HG03103 (cell line): ENCODE measurements at regions not wholly inside any gene's neighbourhood (a gene's known extent, or its start where the extent isn't known, plus 50 kb on each side); places are given as distances from the start of the nearest gene placed in this dataset.

Experiments used
- ATAC-seq: cut with Tn5 transposase; IDR thresholded peaks from one replicate; pipeline ENCODE4 v1.9.1; 2021; ENCODE audit warnings: low read depth; ENCODE audit not compliant: unreplicated experiment

GRCh38 chr4:20504146-20504545 lies 196.1 kb upstream of the PACRGL start:
- ATAC-seq, result no peak

GRCh38 chr4:20505927-20506326 lies 194.3 kb upstream of the PACRGL start:
- no peak for ATAC-seq

- no peak for ATAC-seq
Measured at GRCh38 chr4:20506827-20507226, 193.4 kb upstream of the PACRGL start.

- ATAC-seq, result no peak
Measured at GRCh38 chr4:20509315-20509714, 190.9 kb upstream of the PACRGL start.

GRCh38 chr4:20512033-20512792 lies 188.0 kb upstream of the PACRGL start:
- no peak for ATAC-seq

GRCh38 chr4:20512985-20513384 lies 187.3 kb upstream of the PACRGL start:
- ATAC-seq, result no peak

- no peak for ATAC-seq
Measured at GRCh38 chr4:20520901-20521300, 179.4 kb upstream of the PACRGL start.

- no peak for ATAC-seq
Measured at GRCh38 chr4:20528508-20528907, 171.8 kb upstream of the PACRGL start.

- ATAC-seq, result no peak
Measured at GRCh38 chr4:20529691-20530090, 170.6 kb upstream of the PACRGL start.

GRCh38 chr4:20532116-20532790 lies 168.0 kb upstream of the PACRGL start:
- ATAC-seq, result no peak

- ATAC-seq, result no peak
Measured at GRCh38 chr4:20532871-20533870, 167.1 kb upstream of the PACRGL start.

GRCh38 chr4:20538905-20539304 lies 161.4 kb upstream of the PACRGL start:
- no peak for ATAC-seq

- no peak for ATAC-seq
Measured at GRCh38 chr4:20543131-20543530, 157.1 kb upstream of the PACRGL start.

GRCh38 chr4:20544645-20545044 lies 155.6 kb upstream of the PACRGL start:
- ATAC-seq, result no peak

- ATAC-seq, result no peak
Measured at GRCh38 chr4:20552004-20552403, 148.3 kb upstream of the PACRGL start.

GRCh38 chr4:20554134-20554533 lies 146.1 kb upstream of the PACRGL start:
- no peak for ATAC-seq

GRCh38 chr4:20565075-20565721 lies 135.1 kb upstream of the PACRGL start:
- no peak for ATAC-seq

- ATAC-seq, result no peak
Measured at GRCh38 chr4:20570981-20571715, 129.1 kb upstream of the PACRGL start.

- ATAC-seq, result no peak
Measured at GRCh38 chr4:20572976-20573375, 127.3 kb upstream of the PACRGL start.

- no peak for ATAC-seq
Measured at GRCh38 chr4:20574986-20575385, 125.3 kb upstream of the PACRGL start.
